ENCODE measurements at regions not wholly inside any gene's neighbourhood (a gene's known extent, or its start where the extent isn't known, plus 50 kb on each side); places are given as distances from the start of the nearest gene placed in this dataset.
"Not testable (repeated sequence)": the region's sequence is repeated elsewhere in the genome, so short reads cannot be mapped to it uniquely, and the experiment has no call there.

GRCh38 chr13:78054157-78054556 is 135.5 kb upstream of the EDNRB start:
- TF ChIP-seq CTCF (IDR thresholded peaks at IDR 0.05), result no peak
- DNase-seq, result no peak
- Histone ChIP-seq H3K27ac (no peak overlapping the region), H3K27me3 (no peaks in the 10 kb centered on the region), H3K4me1 (no peaks in the 10 kb centered on the region), H3K36me3 (no peaks in the 10 kb centered on the region), H3K9ac (ENCODE audit: low read depth in 2 of 2, low read length in 2 of 2) (no peak overlapping the region), H3K9me3 (no peaks in the 10 kb centered on the region), H3K4me3 (no peak overlapping the region)
- intact Hi-C loops (cut with DNase I), result no loop called here

GRCh38 chr13:78047151-78047550 is 128.5 kb upstream of the EDNRB start:
- H3K4me1 ChIP-seq, result no peaks in the 10 kb centered on the region
- TF ChIP-seq CTCF (IDR thresholded peaks at IDR 0.05), result no peak
- no peaks in the 10 kb centered on the region for H3K27me3 ChIP-seq
- intact Hi-C loops (cut with DNase I), result no loop called here
- no peak overlapping the region for H3K9ac ChIP-seq (ENCODE audit: low read depth in 2 of 2, low read length in 2 of 2)
- H3K4me3 ChIP-seq, result no peak overlapping the region
- no peaks in the 10 kb centered on the region for H3K9me3 ChIP-seq
- no peak for DNase-seq
- H3K27ac ChIP-seq, result no peak overlapping the region
- H3K36me3 ChIP-seq, result no peaks in the 10 kb centered on the region

- no peak overlapping the region for H3K9ac ChIP-seq (ENCODE audit: low read depth in 2 of 2, low read length in 2 of 2)
- no peaks in the 10 kb centered on the region for H3K36me3 ChIP-seq
- no peaks in the 10 kb centered on the region for H3K9me3 ChIP-seq
- intact Hi-C loops (cut with DNase I), result no loop called here
- no peak for TF ChIP-seq CTCF (IDR thresholded peaks at IDR 0.05)
- no peak overlapping the region for H3K4me3 ChIP-seq
- DNase-seq, result no peak
- H3K4me1 ChIP-seq, result no peaks in the 10 kb centered on the region
- H3K27ac ChIP-seq, result no peak overlapping the region
- H3K27me3 ChIP-seq, result no peaks in the 10 kb centered on the region
These were observed 127.7 kb upstream of the EDNRB start for GRCh38 chr13:78046331-78046730.

- Histone ChIP-seq H3K27ac (no peak overlapping the region), H3K27me3 (no peaks in the 10 kb centered on the region), H3K4me1 (no peaks in the 10 kb centered on the region), H3K36me3 (no peaks in the 10 kb centered on the region), H3K4me3 (no peak overlapping the region), H3K9ac (ENCODE audit: low read depth in 2 of 2, low read length in 2 of 2) (no peak overlapping the region), H3K9me3 (no peaks in the 10 kb centered on the region)
- DNase-seq, result no peak
- no peak for TF ChIP-seq CTCF (IDR thresholded peaks at IDR 0.05)
- intact Hi-C loops (cut with DNase I), result no loop called here
These were observed 127.3 kb upstream of the EDNRB start for GRCh38 chr13:78045916-78046315.

GRCh38 chr13:78041366-78041765 is 122.7 kb upstream of the EDNRB start:
- H3K27me3 ChIP-seq; H3K4me3 ChIP-seq; H3K36me3 ChIP-seq; intact Hi-C loops (cut with DNase I); H3K4me1 ChIP-seq; H3K9me3 ChIP-seq; DNase-seq; H3K27ac ChIP-seq; H3K9ac ChIP-seq (ENCODE audit: low read depth in 2 of 2, low read length in 2 of 2): not testable (repeated sequence)

- no peak for TF ChIP-seq CTCF (IDR thresholded peaks at IDR 0.05)
- H3K9ac ChIP-seq (ENCODE audit: low read depth in 2 of 2, low read length in 2 of 2), result no peak overlapping the region
- no peak overlapping the region for H3K4me3 ChIP-seq
- H3K4me1 ChIP-seq, result no peaks in the 10 kb centered on the region
- intact Hi-C loops (cut with DNase I), result no loop called here
- no peaks in the 10 kb centered on the region for H3K36me3 ChIP-seq
- H3K9me3 ChIP-seq, result no peaks in the 10 kb centered on the region
- no peaks in the 10 kb centered on the region for H3K27me3 ChIP-seq
- H3K27ac ChIP-seq, result no peak overlapping the region
- no peak for DNase-seq
These were observed 121.7 kb upstream of the EDNRB start for GRCh38 chr13:78040205-78040830.

All from colonic mucosa (tissue), 4 donors.